ENCODE measurements at regions not wholly inside any gene's neighbourhood (a gene's known extent, or its start where the extent isn't known, plus 50 kb on each side); places are given as distances from the start of the nearest gene placed in this dataset.

DNA sequence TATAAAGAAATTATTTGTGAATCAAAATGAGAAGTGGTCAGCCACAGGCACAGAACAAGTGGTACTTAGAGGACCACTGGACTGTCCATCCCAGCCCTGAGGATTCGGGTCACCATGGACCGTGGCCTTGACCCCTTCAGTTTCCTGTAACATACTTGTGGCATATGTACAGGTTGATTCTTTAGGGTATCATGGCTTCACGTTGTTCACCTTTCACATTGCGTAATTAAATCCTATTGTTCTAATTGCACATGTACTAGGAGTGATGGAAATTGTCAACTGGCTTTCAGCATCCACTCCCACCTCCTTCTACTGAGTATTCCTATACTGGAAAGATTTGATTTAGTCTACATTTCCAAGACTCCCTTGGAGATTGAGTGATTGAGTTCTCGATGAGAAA is 148.3 kb upstream of the GJB5 start:
- TF ChIP-seq CTCF (IDR thresholded peaks at IDR 0.05 in 8 of 11, conservative IDR thresholded peaks at IDR 0.05 in 3 of 11) (no peak), POLR2A (IDR thresholded peaks at IDR 0.05) (no peak)
